WTC11 (cell line): ENCODE measurements at regions not wholly inside any gene's neighbourhood (a gene's known extent, or its start where the extent isn't known, plus 50 kb on each side); places are given as distances from the start of the nearest gene placed in this dataset.

Experiments used
- ATAC-seq: fragments of 200-7000 bp; cut with Tn5 transposase; 2 replicates; pipeline ENCODE4 v1.10.0; 2021; ENCODE audit warnings: mild to moderate bottlenecking, moderate library complexity
- CTCF ChIA-PET: fragments of 300-600 bp; sonication (Branson Sonifier 250); formaldehyde crosslinking; loops from one replicate; lab custom pipeline; 2021; ENCODE audit warnings: antibody characterized with exemption; lab: Charles Lee
- POLR2A ChIA-PET: fragments of 350-600 bp; sonication (Branson Sonifier 250); formaldehyde crosslinking; loops from one replicate; lab custom pipeline; 2021; ENCODE audit warnings: antibody characterized with exemption; lab: Charles Lee
- DNase-seq: peaks from one replicate; pipeline ENCODE4 v3.0.0; 2021; ENCODE audit warnings: low spot score
- H3K27ac Mint-ChIP-seq: 2 replicates; pipeline ENCODE4 v1.8.0; 2021; ENCODE audit warnings: mixed read lengths
- H3K27me3 Mint-ChIP-seq: 2 replicates; pipeline ENCODE4 v1.8.0; 2021; ENCODE audit warnings: low read depth, mild to moderate bottlenecking, moderate library complexity, mixed read lengths
- H3K36me3 Mint-ChIP-seq: 2 replicates; pipeline ENCODE4 v1.8.0; 2021; ENCODE audit warnings: mixed read lengths
- H3K4me1 Mint-ChIP-seq: 2 replicates; pipeline ENCODE4 v1.8.0; 2022; ENCODE audit warnings: mixed read lengths
- H3K4me3 Mint-ChIP-seq: 2 replicates; pipeline ENCODE4 v1.8.0; 2021; ENCODE audit warnings: mild to moderate bottlenecking, moderate library complexity, mixed read lengths
- H3K9me3 Mint-ChIP-seq: 2 replicates; pipeline ENCODE4 v1.8.0; 2021; ENCODE audit warnings: mixed read lengths
- ATF2 ChIP-seq: sonication (generic); formaldehyde crosslinking; IDR thresholded peaks from 2 replicates; pipeline ENCODE4 v1.8.1; 2022; ENCODE audit warnings: low read depth, missing genetic modification reagents, borderline replicate concordance
- CBFB ChIP-seq: sonication (generic); formaldehyde crosslinking; IDR thresholded peaks from 2 replicates; pipeline ENCODE4 v1.8.1; 2022; ENCODE audit warnings: mild to moderate bottlenecking, low read depth, missing genetic modification reagents
- EMX1 ChIP-seq: fragments of 250-450 bp; sonication (Bioruptor Pico); IDR thresholded peaks from 2 replicates; pipeline ENCODE4 v1.8.0; 2021; ENCODE audit warnings: mild to moderate bottlenecking
- FOXK1 ChIP-seq: sonication (generic); formaldehyde crosslinking; IDR thresholded peaks from 2 replicates; pipeline ENCODE4 v1.8.0; 2022; ENCODE audit warnings: mild to moderate bottlenecking, moderate library complexity, missing genetic modification reagents
- FOXP1 ChIP-seq: sonication (generic); formaldehyde crosslinking; IDR thresholded peaks from 2 replicates; pipeline ENCODE4 v1.8.0; 2022; ENCODE audit warnings: missing genetic modification reagents, mild to moderate bottlenecking, moderate library complexity, borderline replicate concordance
- GTF2I ChIP-seq: fragments of 250-450 bp; sonication (Bioruptor Pico); conservative IDR thresholded peaks from 2 replicates; pipeline ENCODE4 v1.4.0; 2021; ENCODE audit warnings: mild to moderate bottlenecking
- MYBL2 ChIP-seq: sonication (generic); formaldehyde crosslinking; IDR thresholded peaks from 2 replicates; pipeline ENCODE4 v1.8.1; 2023; ENCODE audit warnings: mild to moderate bottlenecking, moderate library complexity, missing genetic modification reagents
- OVOL2 ChIP-seq: fragments of 250-450 bp; sonication (Bioruptor Pico); IDR thresholded peaks from 2 replicates; pipeline ENCODE4 v1.9.0; 2021; ENCODE audit warnings: mild to moderate bottlenecking, borderline replicate concordance
- PRRX2 ChIP-seq: fragments of 250-450 bp; sonication (Bioruptor Pico); IDR thresholded peaks from 2 replicates; pipeline ENCODE4 v1.8.0; 2021; ENCODE audit warnings: mild to moderate bottlenecking
- ZNF121 ChIP-seq: sonication (generic); formaldehyde crosslinking; IDR thresholded peaks from 2 replicates; pipeline ENCODE4 v1.8.0; 2023; ENCODE audit warnings: missing genetic modification reagents
- ZNF281 ChIP-seq: sonication (generic); formaldehyde crosslinking; IDR thresholded peaks from 2 replicates; pipeline ENCODE4 v1.8.0; 2023; ENCODE audit warnings: mild to moderate bottlenecking, missing genetic modification reagents
- ZNF416 ChIP-seq: fragments of 250-450 bp; sonication (Bioruptor Pico); IDR thresholded peaks from 2 replicates; pipeline ENCODE4 v1.9.0; 2021; ENCODE audit warnings: mild to moderate bottlenecking, inconsistent platforms
- ZNF671 ChIP-seq: fragments of 250-450 bp; sonication (Bioruptor Pico); IDR thresholded peaks from 2 replicates; pipeline ENCODE4 v1.8.0; 2021; ENCODE audit warnings: mild to moderate bottlenecking
- TF ChIP-seq, protein P1 (sequence below): fragments of 250-450 bp; sonication (Bioruptor Pico); IDR thresholded peaks from 2 replicates; pipeline ENCODE4 v1.9.0; 2021; ENCODE audit warnings: mild to moderate bottlenecking, borderline replicate concordance
- TF ChIP-seq, protein P2 (sequence below): sonication (generic); formaldehyde crosslinking; IDR thresholded peaks from 2 replicates; pipeline ENCODE4 v1.8.1; 2023; ENCODE audit warnings: mild to moderate bottlenecking, missing genetic modification reagents, moderate library complexity
- TF ChIP-seq, protein P3 (sequence below): sonication (generic); formaldehyde crosslinking; conservative IDR thresholded peaks from 2 replicates; pipeline ENCODE4 v1.8.1; 2022; ENCODE audit warnings: mild to moderate bottlenecking, missing genetic modification reagents

GRCh38 chr15:87487484-87487883 is 769.1 kb downstream of the NTRK3 start (continued):
- TF ChIP-seq, protein P1, sequence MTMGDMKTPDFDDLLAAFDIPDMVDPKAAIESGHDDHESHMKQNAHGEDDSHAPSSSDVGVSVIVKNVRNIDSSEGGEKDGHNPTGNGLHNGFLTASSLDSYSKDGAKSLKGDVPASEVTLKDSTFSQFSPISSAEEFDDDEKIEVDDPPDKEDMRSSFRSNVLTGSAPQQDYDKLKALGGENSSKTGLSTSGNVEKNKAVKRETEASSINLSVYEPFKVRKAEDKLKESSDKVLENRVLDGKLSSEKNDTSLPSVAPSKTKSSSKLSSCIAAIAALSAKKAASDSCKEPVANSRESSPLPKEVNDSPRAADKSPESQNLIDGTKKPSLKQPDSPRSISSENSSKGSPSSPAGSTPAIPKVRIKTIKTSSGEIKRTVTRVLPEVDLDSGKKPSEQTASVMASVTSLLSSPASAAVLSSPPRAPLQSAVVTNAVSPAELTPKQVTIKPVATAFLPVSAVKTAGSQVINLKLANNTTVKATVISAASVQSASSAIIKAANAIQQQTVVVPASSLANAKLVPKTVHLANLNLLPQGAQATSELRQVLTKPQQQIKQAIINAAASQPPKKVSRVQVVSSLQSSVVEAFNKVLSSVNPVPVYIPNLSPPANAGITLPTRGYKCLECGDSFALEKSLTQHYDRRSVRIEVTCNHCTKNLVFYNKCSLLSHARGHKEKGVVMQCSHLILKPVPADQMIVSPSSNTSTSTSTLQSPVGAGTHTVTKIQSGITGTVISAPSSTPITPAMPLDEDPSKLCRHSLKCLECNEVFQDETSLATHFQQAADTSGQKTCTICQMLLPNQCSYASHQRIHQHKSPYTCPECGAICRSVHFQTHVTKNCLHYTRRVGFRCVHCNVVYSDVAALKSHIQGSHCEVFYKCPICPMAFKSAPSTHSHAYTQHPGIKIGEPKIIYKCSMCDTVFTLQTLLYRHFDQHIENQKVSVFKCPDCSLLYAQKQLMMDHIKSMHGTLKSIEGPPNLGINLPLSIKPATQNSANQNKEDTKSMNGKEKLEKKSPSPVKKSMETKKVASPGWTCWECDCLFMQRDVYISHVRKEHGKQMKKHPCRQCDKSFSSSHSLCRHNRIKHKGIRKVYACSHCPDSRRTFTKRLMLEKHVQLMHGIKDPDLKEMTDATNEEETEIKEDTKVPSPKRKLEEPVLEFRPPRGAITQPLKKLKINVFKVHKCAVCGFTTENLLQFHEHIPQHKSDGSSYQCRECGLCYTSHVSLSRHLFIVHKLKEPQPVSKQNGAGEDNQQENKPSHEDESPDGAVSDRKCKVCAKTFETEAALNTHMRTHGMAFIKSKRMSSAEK = no peak
- TF ChIP-seq ATF2 (CRISPR knock-in tag) = no peak
- TF ChIP-seq ZNF416 = no peak
- no peak for TF ChIP-seq GTF2I (CRISPR knock-in tag)
- no peak for TF ChIP-seq FOXK1 (CRISPR knock-in tag)
- TF ChIP-seq CBFB = no peak
- TF ChIP-seq, protein P2, sequence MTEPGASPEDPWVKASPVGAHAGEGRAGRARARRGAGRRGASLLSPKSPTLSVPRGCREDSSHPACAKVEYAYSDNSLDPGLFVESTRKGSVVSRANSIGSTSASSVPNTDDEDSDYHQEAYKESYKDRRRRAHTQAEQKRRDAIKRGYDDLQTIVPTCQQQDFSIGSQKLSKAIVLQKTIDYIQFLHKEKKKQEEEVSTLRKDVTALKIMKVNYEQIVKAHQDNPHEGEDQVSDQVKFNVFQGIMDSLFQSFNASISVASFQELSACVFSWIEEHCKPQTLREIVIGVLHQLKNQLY (CRISPR knock-in tag) = no peak

- peaks cover 5% of the 10 kb centered on the region for H3K9me3 Mint-ChIP-seq
- TF ChIP-seq MYBL2 (CRISPR knock-in tag) (no peak), CBFB (no peak), GTF2I (CRISPR knock-in tag) (no peak), FOXP1 (CRISPR knock-in tag) (no peak), PRRX2 (CRISPR knock-in tag) (no peak), OVOL2 (CRISPR knock-in tag) (no peak), ZNF671 (no peak), EMX1 (no peak), ZNF121 (CRISPR knock-in tag) (no peak), ZNF281 (CRISPR knock-in tag) (no peak)
- TF ChIP-seq, protein P3, sequence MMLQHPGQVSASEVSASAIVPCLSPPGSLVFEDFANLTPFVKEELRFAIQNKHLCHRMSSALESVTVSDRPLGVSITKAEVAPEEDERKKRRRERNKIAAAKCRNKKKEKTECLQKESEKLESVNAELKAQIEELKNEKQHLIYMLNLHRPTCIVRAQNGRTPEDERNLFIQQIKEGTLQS (CRISPR knock-in tag) = no peak
- TF ChIP-seq, protein P2 (CRISPR knock-in tag) = no peak
- DNase-seq = no peak
- no peak for ATAC-seq
- H3K27me3 Mint-ChIP-seq = no peaks in the 10 kb centered on the region; the same call in 1 of the 2 replicates
- CTCF ChIA-PET = no interaction called here
- POLR2A ChIA-PET = no interaction called here
- no peaks in the 10 kb centered on the region for H3K36me3 Mint-ChIP-seq
- H3K27ac Mint-ChIP-seq = no peak overlapping the region
- H3K4me1 Mint-ChIP-seq = peaks cover 8% of the 10 kb centered on the region
- no peak overlapping the region for H3K4me3 Mint-ChIP-seq
These were observed 773.1 kb downstream of the NTRK3 start for GRCh38 chr15:87483468-87483867.
